ENCODE measurements at regions not wholly inside any gene's neighbourhood (a gene's known extent, or its start where the extent isn't known, plus 50 kb on each side); places are given as distances from the start of the nearest gene placed in this dataset.
"Not testable (repeated sequence)": the region's sequence is repeated elsewhere in the genome, so short reads cannot be mapped to it uniquely, and the experiment has no call there.

DNA sequence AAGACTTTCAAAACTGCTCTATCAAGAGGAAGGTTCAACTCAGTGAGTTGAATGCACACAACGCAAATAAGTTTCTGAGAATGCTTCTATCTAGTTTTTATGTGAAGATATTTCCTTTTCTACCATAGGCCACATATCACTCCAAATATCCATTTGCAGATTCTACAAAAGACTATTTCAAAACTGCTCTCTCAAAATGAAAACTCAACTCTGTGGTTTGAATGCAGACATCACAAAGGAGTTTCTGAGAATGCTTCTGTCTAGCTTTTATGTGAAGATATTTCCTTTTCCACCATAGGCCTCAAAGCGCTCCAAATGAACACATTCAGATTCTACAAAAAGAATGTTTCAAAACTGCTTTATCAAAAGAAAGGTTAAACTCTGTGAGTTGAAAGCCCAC, 1093.1 kb upstream of the DEFB115 start:
- 87% methylated on average over 2 of the region's 2 CpGs for WGBS
- H3K27me3 ChIP-seq (ENCODE audit: control insufficient read depth in 2 of 2, insufficient read depth in 1 of 2, low read length in 1 of 2); H3K36me3 ChIP-seq (ENCODE audit: control insufficient read depth in 2 of 2, insufficient read depth in 2 of 2, low read length in 1 of 2); H3K4me1 ChIP-seq (ENCODE audit: control insufficient read depth in 2 of 2, insufficient read depth in 2 of 2, low read length in 2 of 2); H3K27ac ChIP-seq (ENCODE audit: low read depth in 1 of 2, low read length in 1 of 2); H3K9me3 ChIP-seq (ENCODE audit: control insufficient read depth in 2 of 2, insufficient read depth in 1 of 2, low read length in 1 of 2); H3K4me3 ChIP-seq (ENCODE audit: low read length in 2 of 2); DNase-seq (ENCODE audit: low read depth in 6 of 9, low spot score in 9 of 9): not testable (repeated sequence)

DNA sequence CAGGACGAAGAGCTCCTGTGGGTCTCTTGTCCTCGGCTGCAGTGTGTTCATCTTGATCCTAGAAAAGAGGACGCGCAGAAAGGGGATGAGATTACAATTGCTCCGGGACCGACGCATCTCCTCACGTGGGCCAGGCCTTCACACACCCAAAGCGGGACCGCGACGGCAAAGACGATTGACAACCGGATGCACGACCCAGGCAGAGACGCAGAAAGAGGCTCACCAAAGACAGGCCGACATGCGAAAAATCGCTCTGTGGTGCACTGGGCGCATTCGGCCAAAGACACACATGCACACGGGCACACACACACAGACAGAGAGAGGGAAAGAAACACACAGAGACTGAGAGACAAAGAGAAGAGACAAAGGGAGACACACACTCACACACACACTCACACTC, 1089.9 kb upstream of the DEFB115 start:
- H3K27me3 ChIP-seq (ENCODE audit: control insufficient read depth in 2 of 2, insufficient read depth in 1 of 2, low read length in 1 of 2), result no peaks in the 10 kb centered on the region
- DNase-seq (ENCODE audit: low read depth in 6 of 9, low spot score in 9 of 9), result no peak
- H3K9me3 ChIP-seq (ENCODE audit: control insufficient read depth in 2 of 2, insufficient read depth in 1 of 2, low read length in 1 of 2), result peaks cover 0 to 8% of the 10 kb centered on the region in 2 donors
- no peak overlapping the region for H3K4me3 ChIP-seq (ENCODE audit: low read length in 2 of 2)
- H3K27ac ChIP-seq (ENCODE audit: low read depth in 1 of 2, low read length in 1 of 2), result no peak overlapping the region
- WGBS, result 94% methylated on average over 22 of the region's 22 CpGs
- no peaks in the 10 kb centered on the region for H3K4me1 ChIP-seq (ENCODE audit: control insufficient read depth in 2 of 2, insufficient read depth in 2 of 2, low read length in 2 of 2)
- H3K36me3 ChIP-seq (ENCODE audit: control insufficient read depth in 2 of 2, insufficient read depth in 2 of 2, low read length in 1 of 2), result no peaks in the 10 kb centered on the region

DNA sequence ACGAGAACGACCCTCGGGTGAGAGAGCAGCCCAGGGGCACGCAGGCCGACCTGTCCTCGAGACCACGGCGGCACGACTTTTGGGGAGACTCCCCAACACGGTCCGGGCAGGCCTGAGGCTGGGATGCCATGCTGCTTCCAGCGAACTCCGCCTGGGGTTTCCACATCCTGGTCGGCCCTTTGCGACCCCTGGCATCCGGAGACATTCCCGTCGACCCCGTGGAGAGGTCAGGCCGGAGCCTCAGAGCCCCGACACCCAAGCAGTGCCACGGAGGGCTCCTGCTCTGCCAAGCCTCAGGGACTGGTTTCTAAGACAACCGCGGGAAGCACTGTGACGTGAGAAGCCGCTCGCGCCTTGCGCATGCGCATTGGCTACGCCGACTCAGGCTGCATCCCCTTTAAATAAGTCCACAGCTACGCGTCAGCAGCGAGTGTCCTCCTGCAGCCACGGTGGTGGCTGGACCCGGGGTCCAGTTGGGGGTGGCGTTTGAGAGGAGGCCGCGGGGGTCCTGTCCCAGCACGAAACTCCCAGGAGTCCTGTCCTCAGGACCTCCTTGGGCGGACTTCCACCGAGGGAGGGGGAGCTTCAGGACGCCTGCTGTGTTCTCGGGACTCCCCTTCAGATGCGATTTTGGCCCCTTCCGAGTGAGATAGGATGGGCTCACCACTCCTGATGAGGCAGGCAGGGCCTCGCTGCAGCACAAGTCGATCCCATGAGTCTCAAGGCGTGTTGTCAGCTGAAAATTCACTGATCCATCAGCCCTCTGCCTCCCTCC, 1089.3 kb upstream of the DEFB115 start:
- no peak for DNase-seq (ENCODE audit: low read depth in 6 of 9, low spot score in 9 of 9)
- H3K4me1 ChIP-seq (ENCODE audit: control insufficient read depth in 2 of 2, insufficient read depth in 2 of 2, low read length in 2 of 2), result no peaks in the 10 kb centered on the region
- H3K4me3 ChIP-seq (ENCODE audit: low read length in 2 of 2), result no peak overlapping the region
- H3K9me3 ChIP-seq (ENCODE audit: control insufficient read depth in 2 of 2, insufficient read depth in 1 of 2, low read length in 1 of 2), result peaks cover 0 to 8% of the 10 kb centered on the region in 2 donors
- WGBS, result 63% methylated on average over 50 of the region's 50 CpGs
- H3K36me3 ChIP-seq (ENCODE audit: control insufficient read depth in 2 of 2, insufficient read depth in 2 of 2, low read length in 1 of 2), result no peaks in the 10 kb centered on the region
- H3K27me3 ChIP-seq (ENCODE audit: control insufficient read depth in 2 of 2, insufficient read depth in 1 of 2, low read length in 1 of 2), result no peaks in the 10 kb centered on the region
- no peak overlapping the region for H3K27ac ChIP-seq (ENCODE audit: low read depth in 1 of 2, low read length in 1 of 2)

DNA sequence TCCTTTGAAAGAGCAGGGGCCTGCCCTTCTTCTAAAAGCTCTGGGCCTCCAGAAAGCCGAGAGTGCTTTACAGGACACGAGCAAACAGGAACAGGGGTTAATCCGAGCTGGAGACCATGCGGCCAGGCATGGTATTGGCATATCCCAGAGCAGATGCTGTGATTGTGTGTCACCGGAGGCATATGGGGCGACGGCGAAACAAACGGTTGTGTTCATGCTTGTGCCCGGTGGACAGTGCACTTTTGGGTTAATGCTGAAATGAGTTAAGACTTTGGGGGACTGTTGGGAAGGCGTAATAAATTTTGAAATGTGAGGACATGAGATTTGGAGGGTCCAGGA, 1088.7 kb upstream of the DEFB115 start:
- Histone ChIP-seq H3K27ac (ENCODE audit: low read depth in 1 of 2, low read length in 1 of 2) (no peak overlapping the region), H3K9me3 (ENCODE audit: control insufficient read depth in 2 of 2, insufficient read depth in 1 of 2, low read length in 1 of 2) (peaks cover 0 to 8% of the 10 kb centered on the region in 2 donors), H3K4me1 (ENCODE audit: control insufficient read depth in 2 of 2, insufficient read depth in 2 of 2, low read length in 2 of 2) (no peaks in the 10 kb centered on the region), H3K36me3 (ENCODE audit: control insufficient read depth in 2 of 2, insufficient read depth in 2 of 2, low read length in 1 of 2) (no peaks in the 10 kb centered on the region), H3K4me3 (ENCODE audit: low read length in 2 of 2) (no peak overlapping the region), H3K27me3 (ENCODE audit: control insufficient read depth in 2 of 2, insufficient read depth in 1 of 2, low read length in 1 of 2) (no peaks in the 10 kb centered on the region)
- WGBS, result 92% methylated on average over 11 of the region's 11 CpGs
- no peak for DNase-seq (ENCODE audit: low read depth in 6 of 9, low spot score in 9 of 9)

DNA sequence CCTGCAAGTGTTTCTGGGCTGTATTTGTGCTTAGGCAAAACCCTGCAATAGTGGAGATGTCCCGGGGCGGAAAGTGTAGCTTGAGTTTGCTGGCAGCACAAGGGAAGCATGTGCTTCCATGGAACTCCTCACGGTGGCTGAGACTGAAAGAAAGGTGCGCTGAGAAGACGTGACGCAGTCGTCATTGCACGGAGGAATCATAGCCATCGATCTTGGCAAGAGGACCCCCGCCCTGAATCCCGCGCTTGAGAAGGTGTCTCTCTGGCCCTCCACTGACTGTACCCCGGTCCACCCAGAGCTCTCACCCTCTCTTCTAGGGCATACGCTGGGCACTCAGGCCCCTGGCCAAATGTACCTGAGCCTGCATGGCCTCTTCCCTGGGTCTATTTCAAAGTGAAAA, 1081.8 kb upstream of the DEFB115 start:
- Histone ChIP-seq H3K27ac (ENCODE audit: low read depth in 1 of 2, low read length in 1 of 2) (no peak overlapping the region), H3K27me3 (ENCODE audit: control insufficient read depth in 2 of 2, insufficient read depth in 1 of 2, low read length in 1 of 2) (no peaks in the 10 kb centered on the region), H3K36me3 (ENCODE audit: control insufficient read depth in 2 of 2, insufficient read depth in 2 of 2, low read length in 1 of 2) (no peaks in the 10 kb centered on the region), H3K4me1 (ENCODE audit: control insufficient read depth in 2 of 2, insufficient read depth in 2 of 2, low read length in 2 of 2) (no peaks in the 10 kb centered on the region), H3K4me3 (ENCODE audit: low read length in 2 of 2) (no peak overlapping the region), H3K9me3 (ENCODE audit: control insufficient read depth in 2 of 2, insufficient read depth in 1 of 2, low read length in 1 of 2) (no peaks in the 10 kb centered on the region)
- 79% methylated on average over 14 of the region's 14 CpGs for whole genome bisulfite sequencing
- no peak for DNase-seq (ENCODE audit: low read depth in 6 of 9, low spot score in 9 of 9)

DNA sequence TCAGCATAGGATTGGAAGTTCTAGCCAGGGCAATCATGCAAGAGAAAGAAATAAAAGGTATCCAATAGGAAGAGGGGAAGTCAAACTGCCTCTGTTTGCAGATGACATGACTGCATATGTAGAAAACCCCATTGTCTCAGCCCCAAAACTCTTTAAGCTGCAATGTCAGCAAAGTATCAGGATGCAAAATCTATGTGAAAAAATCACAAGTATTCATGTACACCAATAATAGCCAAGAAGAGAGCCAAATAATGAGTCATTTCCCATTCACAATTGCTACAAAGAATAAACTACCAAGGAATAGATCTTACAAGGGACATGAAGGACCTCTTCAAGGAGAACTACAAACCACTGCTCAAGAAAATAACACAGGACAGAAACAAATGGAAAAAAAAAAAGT, 1074.3 kb upstream of the DEFB115 start:
- not testable (repeated sequence) for DNase-seq (ENCODE audit: low read depth in 6 of 9, low spot score in 9 of 9); H3K4me1 ChIP-seq (ENCODE audit: control insufficient read depth in 2 of 2, insufficient read depth in 2 of 2, low read length in 2 of 2); H3K27ac ChIP-seq (ENCODE audit: low read depth in 1 of 2, low read length in 1 of 2); H3K27me3 ChIP-seq (ENCODE audit: control insufficient read depth in 2 of 2, insufficient read depth in 1 of 2, low read length in 1 of 2); H3K4me3 ChIP-seq (ENCODE audit: low read length in 2 of 2); H3K36me3 ChIP-seq (ENCODE audit: control insufficient read depth in 2 of 2, insufficient read depth in 2 of 2, low read length in 1 of 2); H3K9me3 ChIP-seq (ENCODE audit: control insufficient read depth in 2 of 2, insufficient read depth in 1 of 2, low read length in 1 of 2)

DNA sequence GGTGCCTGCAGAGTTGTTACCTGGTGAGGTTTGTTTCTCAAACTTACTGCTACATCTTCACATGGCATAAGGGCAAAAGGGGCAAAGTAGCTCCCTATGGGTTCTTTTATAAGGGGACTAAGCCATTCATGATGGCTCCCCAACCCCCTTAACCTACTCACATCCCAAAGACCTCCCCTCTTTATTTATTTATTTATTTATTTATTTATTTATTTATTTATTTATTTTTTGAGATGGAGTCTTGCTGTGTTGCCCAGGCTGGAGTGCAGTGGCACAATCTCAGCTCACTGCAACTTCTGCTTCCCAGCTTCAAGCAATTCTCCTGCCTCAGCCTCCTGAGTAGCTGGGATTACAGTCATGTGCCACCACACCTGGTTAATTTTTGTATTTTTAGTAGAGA, 1065.7 kb upstream of the DEFB115 start:
- H3K4me3 ChIP-seq (ENCODE audit: low read length in 2 of 2); DNase-seq (ENCODE audit: low read depth in 6 of 9, low spot score in 9 of 9); H3K36me3 ChIP-seq (ENCODE audit: control insufficient read depth in 2 of 2, insufficient read depth in 2 of 2, low read length in 1 of 2); H3K27ac ChIP-seq (ENCODE audit: low read depth in 1 of 2, low read length in 1 of 2); H3K27me3 ChIP-seq (ENCODE audit: control insufficient read depth in 2 of 2, insufficient read depth in 1 of 2, low read length in 1 of 2); H3K4me1 ChIP-seq (ENCODE audit: control insufficient read depth in 2 of 2, insufficient read depth in 2 of 2, low read length in 2 of 2); H3K9me3 ChIP-seq (ENCODE audit: control insufficient read depth in 2 of 2, insufficient read depth in 1 of 2, low read length in 1 of 2): not testable (repeated sequence)

DNA sequence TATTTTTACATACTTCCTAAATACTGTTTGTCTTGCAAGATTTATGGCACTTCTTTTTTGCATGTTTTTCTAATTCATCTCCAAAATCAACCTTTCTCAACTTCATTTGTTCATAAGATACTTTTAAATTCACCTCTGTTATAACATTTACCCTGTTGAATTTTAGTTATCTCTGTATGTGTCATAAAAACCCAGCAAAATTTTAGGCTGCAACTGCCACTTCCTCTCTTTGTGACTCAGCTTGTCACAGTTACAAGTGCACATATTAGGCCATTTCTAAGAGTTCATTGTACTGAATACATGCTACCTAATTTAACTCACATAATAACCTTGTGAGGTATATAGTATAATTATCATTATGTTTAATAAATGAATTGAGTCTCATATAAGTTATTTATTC, 1023.0 kb upstream of the DEFB115 start:
- H3K4me3 ChIP-seq (ENCODE audit: low read length in 2 of 2); H3K9me3 ChIP-seq (ENCODE audit: control insufficient read depth in 2 of 2, insufficient read depth in 1 of 2, low read length in 1 of 2); H3K4me1 ChIP-seq (ENCODE audit: control insufficient read depth in 2 of 2, insufficient read depth in 2 of 2, low read length in 2 of 2); H3K27me3 ChIP-seq (ENCODE audit: control insufficient read depth in 2 of 2, insufficient read depth in 1 of 2, low read length in 1 of 2); DNase-seq (ENCODE audit: low read depth in 6 of 9, low spot score in 9 of 9); H3K27ac ChIP-seq (ENCODE audit: low read depth in 1 of 2, low read length in 1 of 2); H3K36me3 ChIP-seq (ENCODE audit: control insufficient read depth in 2 of 2, insufficient read depth in 2 of 2, low read length in 1 of 2): not testable (repeated sequence)

DNA sequence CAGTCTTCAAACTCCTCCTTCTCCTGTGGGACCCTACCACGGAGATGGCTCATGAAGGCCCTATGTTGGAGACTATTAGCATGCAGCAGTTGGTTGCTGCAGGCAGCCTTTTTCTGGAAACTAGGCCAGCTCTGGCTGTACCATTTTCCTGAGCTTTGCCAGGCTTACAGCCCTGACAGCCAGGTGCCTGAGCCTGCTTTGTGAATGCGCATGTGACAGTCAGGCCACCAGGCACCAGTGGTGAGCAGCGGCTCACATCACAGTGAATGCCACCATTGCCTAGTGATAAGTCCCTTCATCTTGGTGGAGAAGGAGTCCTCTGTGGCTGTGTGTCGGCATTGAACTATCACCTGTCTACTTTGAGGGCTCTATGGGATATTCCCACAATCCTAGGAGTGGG, 982.4 kb upstream of the DEFB115 start:
- not testable (repeated sequence) for H3K9me3 ChIP-seq (ENCODE audit: control insufficient read depth in 2 of 2, insufficient read depth in 1 of 2, low read length in 1 of 2); H3K36me3 ChIP-seq (ENCODE audit: control insufficient read depth in 2 of 2, insufficient read depth in 2 of 2, low read length in 1 of 2); H3K4me1 ChIP-seq (ENCODE audit: control insufficient read depth in 2 of 2, insufficient read depth in 2 of 2, low read length in 2 of 2); H3K27ac ChIP-seq (ENCODE audit: low read depth in 1 of 2, low read length in 1 of 2); DNase-seq (ENCODE audit: low read depth in 6 of 9, low spot score in 9 of 9); H3K27me3 ChIP-seq (ENCODE audit: control insufficient read depth in 2 of 2, insufficient read depth in 1 of 2, low read length in 1 of 2); H3K4me3 ChIP-seq (ENCODE audit: low read length in 2 of 2)
- 75% methylated on average over 4 of the region's 4 CpGs for WGBS
